Cardiac muscle cell (in vitro differentiated cells and primary cell): ENCODE measurements at regions not wholly inside any gene's neighbourhood (a gene's known extent, or its start where the extent isn't known, plus 50 kb on each side); places are given as distances from the start of the nearest gene placed in this dataset.

Experiments used
- DNase-seq, 2 donors: peaks; one replicate each; pipeline versions ENCODE4 v3.0.0 to v3.0.0-alpha.2; 2010 to 2017; ENCODE audit warnings: low read depth in 1 of 2, low spot score in 1 of 2
- H3K27ac ChIP-seq: fragments of 200-600 bp; sonication (generic); 2 replicates; pipeline ENCODE4 v1.5.1; 2016
- H3K27me3 ChIP-seq: fragments of 200-600 bp; sonication (generic); 2 replicates; pipeline ENCODE4 v1.6.0; 2016; ENCODE audit warnings: control low read depth
- H3K36me3 ChIP-seq: fragments of 200-600 bp; sonication (generic); 2 replicates; pipeline ENCODE4 v1.5.1; 2016; ENCODE audit warnings: control low read depth
- H3K4me1 ChIP-seq: fragments of 200-600 bp; sonication (generic); 2 replicates; pipeline ENCODE4 v1.8.1; 2017; ENCODE audit warnings: low read depth, mild to moderate bottlenecking, mixed run types
- H3K4me3 ChIP-seq: fragments of 200-600 bp; sonication (generic); 2 replicates; pipeline ENCODE4 v1.5.1; 2016; ENCODE audit warnings: mild to moderate bottlenecking
- H3K9me3 ChIP-seq: fragments of 200-600 bp; sonication (generic); 2 replicates; pipeline ENCODE4 v1.5.1; 2017; ENCODE audit warnings: low read depth, mild to moderate bottlenecking, control low read depth
- TF ChIP-seq, protein P1 (sequence below): IDR thresholded peaks from 2 replicates; pipeline ENCODE4 v1.5.1; 2012; ENCODE audit warnings: low read depth, mild to moderate bottlenecking, low read length

DNA sequence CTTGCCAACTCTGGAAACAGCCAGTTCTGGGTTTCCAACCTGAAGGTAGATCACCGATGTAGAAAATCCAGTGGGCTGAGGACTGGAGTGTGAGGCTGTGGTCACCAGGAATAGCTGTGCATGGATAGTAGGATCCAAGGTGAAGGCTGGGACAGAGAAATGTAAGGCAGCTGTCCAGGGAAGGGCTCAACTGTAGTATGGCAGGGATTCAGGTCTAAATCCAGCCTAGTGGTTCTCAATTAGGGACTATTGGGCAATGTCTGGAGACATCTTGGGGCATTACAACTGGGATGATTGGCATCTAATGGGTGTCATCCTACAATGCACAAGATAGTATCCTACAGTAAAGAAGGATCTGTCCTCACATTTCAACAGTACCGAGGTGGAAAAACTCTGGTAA, 67.7 kb upstream of the RUNX1 start:
- Histone ChIP-seq H3K9me3 (no peaks in the 10 kb centered on the region), H3K36me3 (no peaks in the 10 kb centered on the region), H3K4me1 (no peaks in the 10 kb centered on the region), H3K4me3 (no peak overlapping the region), H3K27me3 (peaks cover 100% of the 10 kb centered on the region), H3K27ac (no peak overlapping the region)
- DNase-seq, result no peak
- TF ChIP-seq, protein P1, sequence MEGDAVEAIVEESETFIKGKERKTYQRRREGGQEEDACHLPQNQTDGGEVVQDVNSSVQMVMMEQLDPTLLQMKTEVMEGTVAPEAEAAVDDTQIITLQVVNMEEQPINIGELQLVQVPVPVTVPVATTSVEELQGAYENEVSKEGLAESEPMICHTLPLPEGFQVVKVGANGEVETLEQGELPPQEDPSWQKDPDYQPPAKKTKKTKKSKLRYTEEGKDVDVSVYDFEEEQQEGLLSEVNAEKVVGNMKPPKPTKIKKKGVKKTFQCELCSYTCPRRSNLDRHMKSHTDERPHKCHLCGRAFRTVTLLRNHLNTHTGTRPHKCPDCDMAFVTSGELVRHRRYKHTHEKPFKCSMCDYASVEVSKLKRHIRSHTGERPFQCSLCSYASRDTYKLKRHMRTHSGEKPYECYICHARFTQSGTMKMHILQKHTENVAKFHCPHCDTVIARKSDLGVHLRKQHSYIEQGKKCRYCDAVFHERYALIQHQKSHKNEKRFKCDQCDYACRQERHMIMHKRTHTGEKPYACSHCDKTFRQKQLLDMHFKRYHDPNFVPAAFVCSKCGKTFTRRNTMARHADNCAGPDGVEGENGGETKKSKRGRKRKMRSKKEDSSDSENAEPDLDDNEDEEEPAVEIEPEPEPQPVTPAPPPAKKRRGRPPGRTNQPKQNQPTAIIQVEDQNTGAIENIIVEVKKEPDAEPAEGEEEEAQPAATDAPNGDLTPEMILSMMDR, result no peak

DNA sequence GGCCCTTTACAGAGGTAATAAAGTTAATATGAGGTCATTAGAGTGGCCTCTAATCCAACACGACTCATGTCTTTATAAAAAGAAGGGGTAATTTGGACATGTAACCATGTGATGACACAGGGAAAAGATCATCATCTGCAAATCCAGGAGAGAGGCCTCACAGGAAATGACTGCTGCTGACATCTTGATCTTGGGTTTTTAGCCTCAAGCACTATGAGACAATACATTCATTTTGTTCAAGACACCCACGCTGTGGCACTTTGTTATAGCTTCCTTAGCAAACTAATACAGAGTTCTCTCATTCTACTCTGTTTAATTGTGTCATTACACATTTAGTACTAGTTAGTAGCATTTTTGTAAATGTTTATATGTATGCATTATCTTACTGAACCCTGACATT, 64.0 kb upstream of the RUNX1 start:
- no peak for DNase-seq
- Histone ChIP-seq H3K9me3 (no peaks in the 10 kb centered on the region), H3K4me3 (no peak overlapping the region), H3K36me3 (no peaks in the 10 kb centered on the region), H3K27me3 (peaks cover 100% of the 10 kb centered on the region), H3K27ac (no peak overlapping the region), H3K4me1 (no peaks in the 10 kb centered on the region)
- TF ChIP-seq, protein P1, result no peak

DNA sequence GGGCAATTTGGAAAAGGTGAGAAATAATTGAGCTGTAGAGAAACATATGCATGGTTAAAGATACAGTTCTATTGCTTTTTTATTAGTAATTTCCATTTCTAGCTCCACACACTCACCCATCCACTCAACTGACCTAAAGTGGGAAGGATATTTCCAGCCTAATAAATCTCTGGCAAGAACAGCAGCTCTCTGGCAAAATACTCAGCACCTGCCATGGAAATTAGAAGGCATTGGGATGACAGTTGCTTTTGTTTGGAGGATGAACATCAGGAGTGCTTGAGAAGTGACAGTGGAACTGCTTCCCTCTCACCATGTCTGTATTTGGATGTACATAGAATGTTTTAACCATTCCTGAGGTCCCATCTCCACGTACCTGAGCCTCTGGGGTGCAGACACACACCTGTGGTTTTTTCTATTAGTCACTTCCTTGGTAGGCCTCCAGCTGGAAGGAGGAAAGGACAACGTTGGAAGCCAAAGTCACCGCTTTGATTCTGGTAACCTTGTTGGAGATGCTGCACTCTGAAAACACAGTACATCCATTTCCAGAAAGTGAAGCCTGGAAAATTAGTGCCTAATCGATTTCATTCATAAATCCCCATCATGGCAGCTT, 62.3 kb upstream of the RUNX1 start:
- Histone ChIP-seq H3K9me3 (no peaks in the 10 kb centered on the region), H3K36me3 (no peaks in the 10 kb centered on the region), H3K4me3 (no peak overlapping the region), H3K27me3 (peaks cover 93% of the 10 kb centered on the region), H3K4me1 (no peaks in the 10 kb centered on the region), H3K27ac (no peak overlapping the region)
- TF ChIP-seq, protein P1, result no peak
- DNase-seq, result no peak

DNA sequence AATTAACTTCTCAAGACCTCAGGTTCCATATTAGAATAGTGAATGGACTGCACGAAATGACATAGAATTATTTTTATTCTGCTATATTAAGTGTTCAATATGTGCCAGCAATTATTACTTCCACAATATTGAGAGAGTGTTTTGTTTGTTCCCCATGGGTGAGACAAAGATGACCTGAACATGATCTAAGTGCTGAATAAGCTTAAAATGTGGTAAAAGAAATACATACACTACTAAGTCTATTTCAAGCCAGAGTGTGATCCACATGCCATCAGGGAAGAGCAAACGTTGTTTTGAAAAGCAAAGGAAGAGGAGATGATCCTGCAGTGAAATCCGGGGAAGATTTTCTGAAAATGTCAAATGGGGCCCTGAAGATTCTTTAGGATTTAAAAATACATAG, 59.8 kb upstream of the RUNX1 start:
- TF ChIP-seq, protein P1, result no peak
- Histone ChIP-seq H3K36me3 (no peaks in the 10 kb centered on the region), H3K4me1 (no peaks in the 10 kb centered on the region), H3K4me3 (no peak overlapping the region), H3K27ac (no peak overlapping the region), H3K9me3 (no peaks in the 10 kb centered on the region), H3K27me3 (peaks cover 84% of the 10 kb centered on the region)
- DNase-seq, result no peak

DNA sequence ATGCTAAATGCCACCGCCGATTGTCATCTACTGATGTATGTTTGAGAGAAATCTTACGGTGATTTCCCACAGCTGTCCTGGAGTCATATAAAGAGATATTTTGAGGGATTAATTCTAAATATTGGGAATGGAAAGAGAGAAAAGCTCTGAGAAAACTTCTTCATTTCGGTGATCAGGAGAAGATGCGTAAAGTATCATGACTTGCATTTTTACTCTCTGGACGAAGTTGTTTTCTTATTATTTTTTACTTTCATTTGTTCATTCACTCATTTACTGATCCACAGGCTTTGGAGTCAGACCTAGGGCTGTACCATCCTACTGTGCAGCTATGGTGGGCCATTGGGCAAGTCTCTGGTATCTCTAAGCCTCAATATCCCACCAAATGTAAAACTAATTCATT, 58.4 kb upstream of the RUNX1 start:
- Histone ChIP-seq H3K27me3 (peaks cover 84% of the 10 kb centered on the region), H3K27ac (no peak overlapping the region), H3K4me1 (no peaks in the 10 kb centered on the region), H3K9me3 (no peaks in the 10 kb centered on the region), H3K36me3 (no peaks in the 10 kb centered on the region), H3K4me3 (no peak overlapping the region)
- TF ChIP-seq, protein P1, result no peak
- no peak for DNase-seq
